NK-92 treated with Interleukin-12 subunit alpha and Interleukin-12 subunit beta, amount 100 ng/mL, for 24 hours (cell line): ENCODE measurements at regions not wholly inside any gene's neighbourhood (a gene's known extent, or its start where the extent isn't known, plus 50 kb on each side); places are given as distances from the start of the nearest gene placed in this dataset.

Source experiments
- DNase-seq: peaks from one replicate; lab custom pipeline; 2025; lab: John Stamatoyannopoulos, UW

DNA sequence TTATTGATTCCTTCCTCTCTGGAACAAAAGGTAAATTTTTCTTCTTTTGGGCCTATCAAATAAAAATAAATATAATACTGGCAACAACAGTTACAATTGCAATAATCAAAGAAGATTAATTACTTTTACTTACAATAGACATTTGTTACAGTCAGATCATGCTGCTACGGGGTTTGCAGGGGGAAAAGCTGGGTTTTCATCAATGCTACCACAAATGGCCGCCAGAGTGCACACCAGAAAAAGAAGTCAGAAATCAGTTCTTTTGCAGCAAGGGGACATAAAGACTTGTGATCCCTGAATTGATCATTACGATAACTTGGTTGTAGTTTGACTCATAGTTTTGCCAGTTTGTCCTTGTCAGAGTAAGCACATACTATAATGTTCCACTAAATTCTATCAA, 714.5 kb upstream of the EYS start:
- DNase-seq, result no peak

DNA sequence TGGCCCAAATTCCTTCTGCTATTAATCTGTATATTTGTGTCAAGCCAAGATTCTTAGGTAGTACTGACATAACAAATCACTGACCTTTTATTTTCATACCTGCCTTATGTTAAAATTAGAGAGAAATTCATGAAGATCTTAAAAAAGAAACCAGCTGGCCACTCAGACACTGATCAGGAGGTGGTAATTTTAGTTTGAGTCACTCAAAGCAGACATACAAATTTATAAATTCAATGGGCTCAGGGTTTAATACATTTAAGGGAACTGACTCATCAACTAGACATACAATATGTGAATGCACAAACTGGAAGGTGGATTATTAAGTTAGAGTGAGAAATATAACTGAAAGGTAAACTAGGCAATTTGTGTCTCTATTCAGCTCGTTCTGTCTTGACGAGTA, 711.9 kb upstream of the EYS start:
- no peak for DNase-seq

DNA sequence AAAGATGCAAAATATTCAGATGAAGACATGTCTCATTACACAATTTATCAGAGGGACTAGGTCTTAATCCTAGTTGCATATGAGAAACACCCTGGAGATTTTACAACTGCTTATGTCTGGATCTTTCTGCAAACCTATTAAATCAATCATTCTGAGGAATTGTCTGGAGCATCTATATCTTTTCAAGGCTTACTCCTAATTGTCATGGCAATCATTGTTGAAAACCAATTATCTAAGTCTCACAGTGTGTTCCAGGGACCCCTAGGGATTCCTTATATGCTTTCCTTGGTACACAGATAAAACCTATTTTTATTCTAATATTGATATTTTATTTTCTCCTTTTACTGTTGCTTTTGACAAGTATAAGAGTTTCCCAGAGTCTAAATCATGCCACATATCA, 696.9 kb upstream of the EYS start:
- DNase-seq, result no peak

DNA sequence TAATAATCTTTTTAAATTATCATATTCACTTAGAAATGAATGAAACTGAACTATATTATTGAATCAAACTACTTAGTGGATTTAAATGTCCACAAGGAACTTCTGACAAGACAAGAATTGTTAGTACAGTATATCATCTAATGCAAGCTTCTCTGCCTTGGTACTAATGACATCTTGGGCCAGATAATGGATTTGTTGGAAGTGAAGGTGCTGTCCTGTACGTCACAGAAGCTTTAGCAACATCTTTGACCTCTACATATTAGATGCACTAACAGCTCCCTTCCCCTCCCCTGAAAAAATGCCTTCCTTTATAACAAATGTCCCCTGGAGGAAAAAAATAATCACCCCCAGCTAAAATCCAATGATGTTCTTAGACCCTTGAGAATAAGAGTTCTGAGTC, 695.8 kb upstream of the EYS start:
- no peak for DNase-seq

DNA sequence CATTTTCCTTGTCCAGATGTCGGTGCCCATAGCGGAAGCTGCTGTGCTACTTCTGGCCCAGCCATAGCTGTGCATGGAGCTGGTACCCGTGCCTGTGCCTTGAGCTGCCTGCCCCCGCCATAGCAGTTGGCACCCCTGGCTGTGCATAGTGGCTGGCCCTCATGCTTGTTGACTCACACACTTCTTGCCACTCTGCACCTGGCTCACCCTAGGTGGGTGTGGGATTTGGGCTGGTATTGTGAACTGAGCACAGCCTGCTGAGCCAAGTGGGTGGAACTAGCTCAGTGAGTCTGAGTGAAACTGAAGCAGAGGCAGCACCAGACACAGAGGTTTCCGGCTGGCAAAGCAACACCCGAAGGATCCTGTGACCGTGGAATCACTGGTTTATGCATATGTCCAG, 689.5 kb upstream of the EYS start:
- DNase-seq, result no peak

DNA sequence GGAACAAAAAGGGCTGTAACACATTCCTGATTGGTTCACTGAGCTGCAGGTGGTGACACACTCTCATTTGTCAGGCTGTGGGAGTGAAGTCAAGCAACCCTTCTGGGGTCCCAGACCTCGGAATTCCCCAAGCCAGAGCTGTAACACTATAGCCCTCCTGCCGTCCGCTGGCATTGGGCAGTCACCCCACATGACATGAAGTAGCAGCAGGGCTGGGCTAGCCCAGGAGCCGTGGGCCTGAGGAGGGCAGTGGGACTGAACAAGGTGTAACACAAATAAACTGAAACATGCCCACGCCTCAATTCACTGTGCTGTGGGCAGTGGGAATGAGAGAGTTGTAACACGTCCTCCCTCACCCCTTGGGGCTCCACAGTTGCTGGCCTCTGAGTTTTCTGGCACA, 689.1 kb upstream of the EYS start:
- DNase-seq, result no peak

DNA sequence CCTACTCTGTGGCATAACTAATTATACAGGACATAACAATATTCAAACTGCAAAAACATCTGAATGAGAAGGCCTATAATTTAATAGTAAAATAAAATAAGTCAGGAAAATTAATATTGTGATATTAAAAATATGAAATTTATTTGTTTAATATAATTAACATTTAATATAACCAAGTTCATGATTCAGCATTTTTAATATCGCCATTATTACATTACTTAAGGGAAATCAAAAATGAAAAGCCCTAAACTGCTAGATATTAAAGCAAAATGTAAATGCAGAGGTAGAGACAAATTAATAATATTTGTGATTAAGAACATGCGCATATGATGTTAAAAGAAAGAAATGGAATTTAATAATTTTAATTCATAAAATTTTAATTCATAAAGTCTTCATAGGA, 683.4 kb upstream of the EYS start:
- DNase-seq, result no peak

DNA sequence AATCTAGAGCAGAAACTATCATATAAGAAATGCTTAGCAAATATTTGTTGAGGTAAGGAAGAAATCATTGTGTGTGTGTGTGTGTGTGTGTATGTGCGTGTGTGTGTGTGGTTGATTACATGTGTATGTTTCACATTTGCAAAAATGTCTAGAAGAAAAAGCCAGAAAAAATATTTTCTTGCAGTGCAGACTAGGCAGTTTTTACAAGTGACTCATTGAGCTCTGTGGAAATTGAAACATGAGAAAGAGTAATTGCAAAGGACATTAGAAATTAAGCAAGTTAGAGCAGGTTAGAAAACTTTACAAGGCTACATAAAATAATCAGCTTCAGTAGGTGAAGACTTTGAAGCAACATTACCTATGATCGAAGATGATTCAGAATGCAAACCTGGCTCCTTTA, 669.0 kb upstream of the EYS start:
- no peak for DNase-seq

DNA sequence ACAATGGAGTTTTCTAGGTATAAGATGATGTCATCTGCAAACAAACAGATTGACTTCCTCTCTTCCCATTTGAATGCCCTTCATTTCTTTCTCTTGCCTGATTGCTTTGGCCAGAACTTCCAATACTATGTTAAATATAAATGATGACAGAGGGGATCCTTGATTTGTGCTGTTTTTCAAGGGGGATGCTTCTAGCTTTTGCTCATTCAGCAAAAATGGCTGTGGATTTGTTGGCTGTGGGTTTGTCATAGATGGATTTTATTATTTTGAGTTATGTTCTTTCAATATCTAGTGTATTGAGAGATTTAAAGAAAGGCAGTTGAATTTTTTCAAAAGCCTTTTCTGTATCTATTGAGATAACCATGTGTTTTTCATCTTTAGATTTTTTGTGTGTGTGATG, 662.4 kb upstream of the EYS start:
- no peak for DNase-seq

DNA sequence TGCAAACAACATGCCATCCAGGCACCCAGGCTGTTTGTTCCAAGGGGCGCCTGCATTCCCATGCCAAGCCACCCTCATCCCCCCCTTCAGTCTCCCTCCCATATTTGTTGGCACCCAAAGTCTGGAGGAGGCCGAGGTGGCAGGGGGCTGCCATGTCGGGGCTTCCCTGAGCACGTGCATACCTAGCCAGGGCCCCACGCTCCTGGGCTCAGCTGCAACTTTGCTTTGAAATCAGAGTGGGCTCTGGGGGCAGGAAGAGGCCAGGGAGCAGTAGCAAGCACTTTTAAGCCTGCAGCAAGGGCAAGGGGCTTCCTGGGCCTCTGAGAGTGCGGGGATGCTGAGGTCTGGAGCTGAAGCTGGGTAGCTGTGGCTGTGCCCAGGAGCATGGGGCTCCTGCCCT, 655.9 kb upstream of the EYS start:
- DNase-seq, result no peak

DNA sequence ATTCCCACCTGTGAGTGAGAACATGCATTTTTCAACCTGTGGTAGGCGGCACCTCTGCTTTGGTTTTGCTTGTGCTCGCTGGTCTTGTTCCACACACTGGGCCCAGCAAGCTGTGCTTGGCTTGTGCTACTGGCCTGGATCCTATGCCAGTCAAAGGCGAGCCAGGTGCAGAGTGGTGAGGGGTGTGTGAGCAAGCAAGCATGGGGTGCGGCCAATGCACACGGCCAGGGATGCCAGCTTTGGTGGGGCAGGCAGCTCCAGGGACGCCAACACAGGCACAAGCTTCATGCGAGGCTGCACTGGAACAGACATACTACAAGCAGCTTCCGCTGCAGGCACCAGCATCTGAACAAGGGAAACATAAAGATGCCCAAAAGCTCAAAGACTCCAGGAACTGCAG, 654.9 kb upstream of the EYS start:
- DNase-seq, result no peak

DNA sequence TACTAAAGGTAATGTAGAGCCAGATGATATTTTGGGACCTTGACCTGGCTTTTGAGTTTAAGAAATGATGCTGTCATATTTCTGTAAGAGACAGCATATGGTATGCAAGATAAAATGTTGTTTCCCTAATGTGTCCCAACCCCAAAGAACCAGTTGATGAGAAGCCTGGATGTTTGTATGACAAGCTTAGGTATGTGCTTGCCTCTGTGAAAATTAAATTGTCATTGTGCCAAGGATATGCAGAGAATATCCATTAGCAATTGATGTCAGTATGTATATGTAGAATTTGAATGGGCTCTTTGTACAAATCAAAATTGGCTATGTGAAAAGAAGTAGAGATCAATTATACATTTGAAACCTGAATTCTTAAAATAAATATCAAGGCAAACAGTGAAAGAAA, 650.8 kb upstream of the EYS start:
- DNase-seq, result no peak

DNA sequence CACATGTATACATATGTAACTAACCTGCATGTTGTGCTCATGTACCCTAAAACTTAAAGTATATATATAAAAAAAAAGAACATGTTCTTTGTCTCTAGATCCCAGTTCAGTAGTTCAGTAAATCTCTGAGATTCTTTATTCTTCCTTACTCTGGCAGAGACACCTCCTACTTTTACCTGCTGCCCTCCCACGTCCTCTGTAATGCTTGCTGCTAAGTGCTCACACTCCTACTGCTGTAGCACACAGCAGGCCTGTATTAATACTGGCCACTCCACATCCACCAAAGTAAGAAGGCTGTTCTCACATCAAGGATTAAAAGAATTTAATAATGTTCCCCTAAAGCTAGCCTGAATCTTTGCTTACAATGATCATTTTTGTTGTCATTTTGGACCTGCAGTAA, 648.4 kb upstream of the EYS start:
- DNase-seq, result no peak

DNA sequence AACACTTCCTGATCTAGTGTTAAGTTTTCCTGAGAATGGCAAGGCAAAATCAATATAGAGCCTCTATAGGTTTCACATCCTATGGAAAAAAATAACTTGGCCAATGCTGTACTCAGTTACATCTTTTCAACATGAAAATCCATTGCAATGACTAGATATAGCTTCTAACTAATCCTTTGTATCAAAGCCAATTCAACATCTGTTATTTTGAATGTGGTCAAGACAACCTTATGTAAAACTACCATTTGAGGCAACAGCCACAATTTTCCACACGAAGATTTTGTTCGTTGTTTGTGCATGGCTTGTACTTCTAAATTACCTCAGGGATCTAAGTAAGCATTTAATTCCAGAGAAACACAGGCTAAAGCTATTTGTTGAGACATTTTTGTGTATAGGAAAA, 637.8 kb upstream of the EYS start:
- DNase-seq, result no peak

DNA sequence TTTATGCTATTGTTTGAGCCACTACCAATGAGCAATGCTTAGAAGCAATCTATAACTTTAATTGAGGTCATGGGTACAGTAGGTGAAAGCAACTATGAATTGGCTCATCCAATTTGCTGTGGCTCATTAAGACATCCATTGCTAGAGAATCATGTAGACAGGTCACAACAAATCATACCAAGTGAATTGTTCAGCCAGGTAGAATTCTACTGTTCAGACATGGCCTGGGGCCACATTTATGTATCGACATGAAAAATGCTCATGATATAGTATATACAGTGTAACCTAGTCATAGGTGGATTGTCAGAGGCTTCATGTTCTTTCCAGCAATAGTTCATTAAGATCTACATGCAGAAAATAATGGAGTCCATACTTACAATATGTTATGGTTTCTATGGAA, 633.7 kb upstream of the EYS start:
- DNase-seq, result no peak

DNA sequence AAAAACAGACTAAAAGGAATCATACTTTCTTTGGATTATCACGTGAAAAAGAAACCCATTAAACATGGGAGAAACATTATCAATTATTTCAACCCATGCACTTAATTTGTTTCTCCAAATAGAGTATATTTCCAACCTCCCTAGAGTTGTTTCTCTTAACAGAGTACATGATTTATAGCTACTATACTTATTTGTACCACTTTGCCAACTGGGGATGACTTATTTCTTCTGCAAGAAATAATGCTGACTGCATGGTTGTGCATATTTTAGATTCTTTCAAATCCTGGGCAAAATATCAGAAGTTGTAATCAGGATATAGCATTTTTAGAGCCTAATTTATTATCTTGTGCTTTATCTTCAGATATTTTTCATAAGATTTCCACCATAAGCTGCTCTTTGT, 629.1 kb upstream of the EYS start:
- no peak for DNase-seq

DNA sequence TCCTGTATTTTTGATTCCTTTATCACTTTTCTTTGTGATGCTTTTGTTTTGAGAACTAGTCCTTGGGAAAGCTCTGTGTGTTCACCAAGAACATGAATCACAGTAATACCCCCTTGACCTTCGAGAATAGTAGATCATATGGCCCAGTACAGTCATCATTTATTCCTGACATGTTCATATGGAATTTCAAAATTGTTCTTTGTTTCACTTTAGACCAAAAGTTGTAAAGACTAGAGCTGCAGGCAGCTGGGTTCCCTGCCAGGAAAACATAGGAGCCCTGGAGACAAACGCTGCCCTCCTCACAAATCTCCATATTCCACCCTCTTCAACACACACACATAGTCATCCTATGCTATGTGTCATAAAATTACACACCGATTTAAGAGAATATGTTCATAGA, 621.2 kb upstream of the EYS start:
- no peak for DNase-seq

DNA sequence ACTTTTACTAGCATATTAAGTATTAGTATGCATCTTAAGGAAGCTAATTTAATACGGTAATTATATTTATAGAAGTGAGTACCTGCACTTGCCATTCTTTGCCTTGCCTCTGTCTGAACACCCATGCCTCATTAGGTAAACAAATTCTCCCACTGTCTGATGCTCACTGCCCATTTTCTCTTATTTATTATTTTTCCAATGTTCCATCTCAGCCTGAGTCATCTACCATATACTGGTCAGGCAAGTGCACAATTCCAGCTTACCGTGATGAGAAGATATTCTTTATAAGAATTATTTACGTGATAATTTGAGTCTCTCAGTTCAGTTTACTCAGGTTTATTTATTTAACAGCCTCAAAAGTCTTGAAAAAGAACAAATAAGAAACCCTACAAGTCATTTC, 619.2 kb upstream of the EYS start:
- no peak for DNase-seq

DNA sequence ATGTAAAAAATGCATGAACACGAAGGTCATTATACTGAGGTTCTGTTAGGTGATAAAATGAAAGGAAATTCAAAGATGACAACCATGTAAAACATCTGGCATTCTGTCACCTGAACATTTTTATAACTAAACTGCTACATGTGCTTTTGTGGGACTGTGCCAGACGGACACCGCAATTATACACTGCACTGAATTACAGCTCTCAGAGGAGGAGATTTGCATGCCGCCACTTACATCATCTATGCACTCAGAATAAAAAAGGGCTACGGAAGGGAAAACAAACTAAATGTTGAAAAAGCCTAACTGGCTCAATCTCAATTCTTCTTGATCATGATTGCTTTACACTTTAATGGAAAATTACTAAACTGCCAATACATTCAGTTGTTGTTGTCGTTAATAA, 614.0 kb upstream of the EYS start:
- no peak for DNase-seq

DNA sequence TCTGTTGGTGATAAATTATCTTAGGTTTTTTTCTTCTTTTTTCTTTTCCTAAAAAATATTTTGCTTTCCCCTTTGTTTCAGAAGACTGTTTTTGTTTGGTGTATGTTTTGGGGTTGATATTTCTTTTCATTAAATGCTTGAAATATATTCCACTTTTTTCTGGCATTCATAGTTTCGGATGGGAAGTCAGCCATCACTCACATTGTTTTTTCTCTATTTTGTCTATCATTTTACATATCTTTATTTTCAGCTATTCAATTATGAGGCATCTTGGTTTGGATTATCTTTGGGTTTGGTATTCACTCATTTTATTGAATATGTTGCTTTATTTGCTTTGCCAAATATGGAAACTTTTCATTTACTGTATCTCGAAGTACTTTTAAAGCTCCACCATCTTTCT, 600.5 kb upstream of the EYS start:
- DNase-seq, result no peak

DNA sequence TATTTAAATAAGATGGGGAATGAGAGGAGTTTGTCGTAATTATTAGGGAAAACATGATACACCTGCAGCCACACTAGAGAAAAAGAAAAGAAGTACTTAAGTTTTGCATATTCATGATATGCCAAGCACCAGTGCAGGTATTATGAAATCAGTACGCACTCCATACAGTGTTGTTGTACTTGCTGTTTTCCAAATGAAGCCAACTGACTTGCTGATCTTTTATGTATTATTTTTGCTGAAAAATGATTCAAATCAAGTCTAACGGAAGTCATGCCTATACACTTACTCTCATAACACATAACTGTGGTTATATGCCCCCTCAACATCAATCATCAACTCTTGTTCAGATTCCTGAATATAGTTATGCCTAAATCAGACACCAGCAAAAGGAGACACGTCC, 584.9 kb upstream of the EYS start:
- DNase-seq, result no peak

DNA sequence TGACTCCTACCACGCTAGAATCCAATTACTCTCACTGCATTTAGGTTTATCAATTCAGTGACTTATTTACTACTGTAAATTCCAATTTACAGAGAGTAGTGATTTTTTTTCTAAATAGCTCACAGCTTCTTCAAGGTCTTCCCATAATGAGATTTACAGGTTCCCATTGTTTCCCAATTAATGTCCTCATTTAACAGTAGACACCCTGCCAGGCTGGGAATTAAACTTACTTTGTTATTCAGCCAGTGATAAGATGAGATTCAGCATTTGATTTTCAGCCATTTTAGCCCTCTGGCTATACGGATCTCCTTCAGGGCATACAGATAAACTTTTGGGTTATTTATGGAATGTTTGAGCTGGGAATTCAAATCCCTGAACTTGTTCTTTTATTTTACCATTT, 582.9 kb upstream of the EYS start:
- DNase-seq, result no peak

DNA sequence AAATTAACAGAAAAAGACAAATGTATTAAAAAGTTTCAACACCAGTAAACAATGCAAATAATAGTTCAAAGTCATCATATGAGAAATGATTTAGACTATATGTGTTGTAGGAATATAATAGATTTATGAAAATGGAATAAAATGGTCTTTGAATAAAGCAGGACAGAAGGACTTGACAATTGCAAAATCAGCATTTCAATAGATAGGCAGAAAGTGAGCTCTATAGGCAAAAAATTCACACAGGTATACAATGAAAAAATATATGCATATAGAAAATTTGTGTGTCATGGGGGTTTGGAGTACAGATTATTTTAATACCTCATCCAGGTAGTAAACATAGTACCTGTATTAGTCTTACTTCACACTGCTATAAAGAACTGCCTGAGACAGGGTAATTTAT, 571.1 kb upstream of the EYS start:
- DNase-seq, result no peak

DNA sequence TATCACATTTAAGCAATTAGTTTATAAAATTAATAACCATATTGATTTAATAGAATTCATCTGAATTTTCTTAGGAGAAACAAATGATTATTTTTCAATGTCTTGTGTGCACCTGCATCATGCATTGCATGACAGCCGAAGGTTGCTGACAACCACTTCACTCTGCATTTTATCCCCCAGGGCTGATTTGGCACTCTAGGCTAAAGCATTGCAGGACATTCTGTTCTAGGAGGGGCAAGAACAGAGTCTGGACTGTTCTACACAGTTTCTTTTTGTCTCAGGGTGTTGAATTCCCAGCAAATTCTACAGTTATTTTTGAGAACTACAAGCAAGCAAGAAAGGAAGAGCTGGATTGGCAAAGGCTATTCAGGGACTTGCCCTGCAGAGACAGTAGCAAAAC, 570.4 kb upstream of the EYS start:
- DNase-seq, result no peak

DNA sequence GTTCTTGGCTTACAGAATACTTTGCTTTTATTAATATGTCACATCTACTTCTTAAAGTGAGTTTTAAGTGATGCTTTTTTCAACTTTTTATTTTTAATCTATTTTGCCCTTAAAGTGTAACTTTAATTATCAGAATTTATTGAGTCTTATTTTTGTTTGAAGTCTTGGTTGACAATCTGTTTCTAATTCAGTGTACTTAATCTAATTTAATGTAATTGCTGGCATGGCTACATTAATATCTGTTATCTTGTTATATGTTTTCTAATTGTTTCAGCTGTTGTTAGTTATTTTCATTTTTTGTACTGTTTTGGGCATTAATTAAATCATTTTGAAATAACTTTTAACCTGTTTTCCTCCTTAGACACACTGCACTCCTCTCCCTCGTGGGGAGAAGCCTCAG, 558.7 kb upstream of the EYS start:
- no peak for DNase-seq

DNA sequence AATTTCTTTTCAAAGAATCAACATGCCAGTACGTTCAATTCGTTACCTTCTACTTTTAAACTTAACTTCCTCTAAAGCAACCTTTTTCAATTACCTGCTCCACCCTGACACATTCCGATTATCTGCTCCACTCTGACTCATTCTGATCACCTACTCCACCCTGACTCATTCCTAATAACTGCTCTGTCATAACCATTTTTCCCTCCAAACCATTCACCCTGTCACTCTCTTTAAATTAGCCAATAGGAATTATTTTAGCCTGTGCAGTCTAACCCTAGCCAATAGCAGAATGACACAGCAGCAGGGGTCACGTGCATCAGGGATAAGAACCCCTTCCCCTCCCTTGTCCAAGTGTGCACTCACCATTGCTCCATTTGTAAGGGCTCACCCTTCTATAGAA, 557.4 kb upstream of the EYS start:
- no peak for DNase-seq
